ENCODE measurements at regions not wholly inside any gene's neighbourhood (a gene's known extent, or its start where the extent isn't known, plus 50 kb on each side); places are given as distances from the start of the nearest gene placed in this dataset.
"Not testable (repeated sequence)": the region's sequence is repeated elsewhere in the genome, so short reads cannot be mapped to it uniquely, and the experiment has no call there.

DNA sequence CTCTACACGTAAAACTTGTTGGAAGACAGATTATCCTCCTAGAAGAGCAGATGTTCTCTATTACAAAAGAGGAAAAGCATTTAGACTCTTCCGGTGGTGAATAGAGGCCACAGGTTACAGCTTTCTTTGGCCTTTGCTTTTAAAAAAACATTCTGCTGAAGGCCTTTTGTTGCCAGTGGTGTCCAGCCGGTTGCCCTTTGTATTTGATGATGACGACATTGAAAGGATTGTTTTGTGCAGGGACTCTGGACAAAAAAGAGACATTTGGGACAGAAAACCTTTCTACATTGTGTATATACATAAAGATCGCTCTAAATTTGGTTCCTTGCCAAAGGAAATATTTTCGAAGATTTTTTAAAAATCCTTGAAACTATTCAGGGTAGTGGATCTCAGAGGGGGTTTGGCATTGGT is 180.3 kb downstream of the C9orf152 start:
- TF ChIP-seq, protein P1, sequence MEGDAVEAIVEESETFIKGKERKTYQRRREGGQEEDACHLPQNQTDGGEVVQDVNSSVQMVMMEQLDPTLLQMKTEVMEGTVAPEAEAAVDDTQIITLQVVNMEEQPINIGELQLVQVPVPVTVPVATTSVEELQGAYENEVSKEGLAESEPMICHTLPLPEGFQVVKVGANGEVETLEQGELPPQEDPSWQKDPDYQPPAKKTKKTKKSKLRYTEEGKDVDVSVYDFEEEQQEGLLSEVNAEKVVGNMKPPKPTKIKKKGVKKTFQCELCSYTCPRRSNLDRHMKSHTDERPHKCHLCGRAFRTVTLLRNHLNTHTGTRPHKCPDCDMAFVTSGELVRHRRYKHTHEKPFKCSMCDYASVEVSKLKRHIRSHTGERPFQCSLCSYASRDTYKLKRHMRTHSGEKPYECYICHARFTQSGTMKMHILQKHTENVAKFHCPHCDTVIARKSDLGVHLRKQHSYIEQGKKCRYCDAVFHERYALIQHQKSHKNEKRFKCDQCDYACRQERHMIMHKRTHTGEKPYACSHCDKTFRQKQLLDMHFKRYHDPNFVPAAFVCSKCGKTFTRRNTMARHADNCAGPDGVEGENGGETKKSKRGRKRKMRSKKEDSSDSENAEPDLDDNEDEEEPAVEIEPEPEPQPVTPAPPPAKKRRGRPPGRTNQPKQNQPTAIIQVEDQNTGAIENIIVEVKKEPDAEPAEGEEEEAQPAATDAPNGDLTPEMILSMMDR (conservative IDR thresholded peaks at IDR 0.05): no peak
- no peak overlapping the region for H3K27ac ChIP-seq

DNA sequence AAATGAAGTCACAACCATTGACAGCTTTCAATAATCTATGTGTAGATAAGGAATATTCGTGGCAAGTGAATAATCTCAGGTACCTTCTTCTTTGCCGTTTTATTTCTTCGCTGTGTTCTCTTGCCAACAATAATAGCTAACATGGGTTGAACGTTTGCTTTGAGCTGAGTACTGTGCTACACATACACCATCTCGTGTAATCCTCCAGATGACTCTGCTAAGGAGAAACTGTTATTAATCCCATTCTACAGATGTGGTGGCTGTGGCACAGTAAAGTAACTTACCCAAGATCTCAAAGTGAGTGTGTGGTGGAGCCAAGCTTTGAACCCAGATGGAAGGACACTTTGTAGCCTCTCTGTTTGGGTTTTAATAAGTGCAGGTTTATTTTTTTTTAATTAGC is 179.7 kb downstream of the C9orf152 start:
- no peak overlapping the region for H3K27ac ChIP-seq
- TF ChIP-seq, protein P1 (conservative IDR thresholded peaks at IDR 0.05): no peak

DNA sequence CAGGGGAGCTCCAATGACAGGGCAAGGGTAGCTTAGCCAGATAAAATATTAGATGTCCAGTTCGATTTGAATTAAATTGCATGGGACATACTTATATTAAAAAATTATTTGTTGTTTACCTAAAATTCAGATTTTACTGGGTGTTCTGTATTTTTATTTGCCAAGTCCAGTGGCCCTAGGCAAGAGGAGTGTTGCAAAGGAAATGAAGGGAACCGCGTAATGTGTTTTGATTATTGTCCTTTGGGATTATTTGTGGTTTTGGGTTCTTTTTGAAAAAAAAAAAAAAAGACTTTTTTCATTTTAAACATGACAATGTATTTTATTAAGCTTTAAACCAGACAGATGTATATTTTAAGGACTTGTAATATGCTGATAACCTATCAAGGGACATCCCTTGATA is 179.3 kb downstream of the C9orf152 start:
- H3K27ac ChIP-seq: no peak overlapping the region

DNA sequence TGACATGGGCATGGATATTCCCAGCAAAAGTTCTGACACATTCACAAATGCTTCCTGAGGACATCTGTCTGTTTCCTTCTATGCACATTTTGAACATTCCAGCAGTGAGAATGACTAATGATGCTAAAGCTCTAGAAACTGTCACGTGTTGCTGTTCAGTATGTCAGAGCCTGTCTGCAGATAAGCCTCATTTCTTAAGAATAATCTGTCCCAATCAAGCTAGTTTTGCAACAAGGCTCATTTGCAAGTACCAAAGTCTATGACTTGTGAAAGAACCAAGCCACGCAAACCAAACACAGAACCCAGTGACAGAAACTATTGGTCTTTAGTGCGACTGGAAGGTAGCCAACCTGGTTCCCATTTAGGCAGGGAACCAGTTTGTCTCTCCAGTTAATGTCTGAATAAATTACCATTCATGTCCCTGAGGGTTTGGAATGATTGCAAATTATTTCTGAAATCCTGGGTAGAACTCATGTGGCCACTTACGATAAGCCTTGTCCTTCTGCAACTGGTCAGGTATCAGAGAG is 178.5 kb downstream of the C9orf152 start:
- TF ChIP-seq, protein P1 (conservative IDR thresholded peaks at IDR 0.05): no peak
- H3K27ac ChIP-seq: no peak overlapping the region

More for the DNA sequence above, 179.3 kb downstream of the C9orf152 start:
- TF ChIP-seq, protein P1 (conservative IDR thresholded peaks at IDR 0.05): no peak

DNA sequence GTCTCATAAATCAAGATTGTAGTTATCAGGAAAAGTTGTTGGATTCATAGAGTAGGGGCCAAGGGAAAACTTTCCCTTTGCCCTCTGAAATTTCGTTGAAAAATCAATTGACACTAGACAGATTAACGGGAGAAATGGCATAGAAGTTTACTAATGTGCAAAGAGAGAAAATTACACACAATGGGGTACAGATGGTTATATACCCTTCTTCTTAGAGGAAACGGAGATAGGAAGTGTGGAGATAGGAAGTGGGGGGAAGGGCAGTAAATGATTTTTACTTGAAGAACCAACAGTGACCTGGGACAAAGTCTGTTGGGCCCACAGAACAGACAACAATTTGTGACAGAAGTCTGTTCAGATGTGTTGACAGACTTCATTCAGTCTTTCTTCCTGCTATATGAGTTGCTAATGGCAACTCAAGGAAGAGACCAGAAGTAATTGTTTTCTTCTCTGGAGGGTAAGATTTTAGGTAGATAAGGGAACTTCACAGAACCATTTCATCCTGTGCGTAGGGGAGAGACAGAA is 177.9 kb downstream of the C9orf152 start:
- H3K27ac ChIP-seq: no peak overlapping the region
- TF ChIP-seq, protein P1 (conservative IDR thresholded peaks at IDR 0.05): no peak

DNA sequence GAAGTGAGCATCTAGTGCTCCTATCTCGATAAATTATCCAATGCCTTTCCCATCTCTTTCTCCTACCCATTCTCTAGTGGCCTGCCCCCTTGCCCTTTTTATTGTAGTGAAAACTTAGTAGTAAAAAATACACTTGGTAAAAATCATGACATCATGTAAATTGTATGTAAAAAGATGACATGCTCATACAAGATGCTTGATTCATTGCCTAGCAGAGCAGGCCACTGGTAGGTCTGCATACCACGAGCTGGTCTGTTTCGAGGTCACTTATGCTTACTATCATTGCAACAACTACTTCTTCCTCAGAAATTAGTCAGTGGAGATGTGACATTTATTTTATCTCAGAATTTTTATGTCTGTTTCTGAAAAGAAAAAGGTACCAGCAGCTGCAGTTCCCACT is 177.3 kb downstream of the C9orf152 start:
- H3K27ac ChIP-seq: no peak overlapping the region

DNA sequence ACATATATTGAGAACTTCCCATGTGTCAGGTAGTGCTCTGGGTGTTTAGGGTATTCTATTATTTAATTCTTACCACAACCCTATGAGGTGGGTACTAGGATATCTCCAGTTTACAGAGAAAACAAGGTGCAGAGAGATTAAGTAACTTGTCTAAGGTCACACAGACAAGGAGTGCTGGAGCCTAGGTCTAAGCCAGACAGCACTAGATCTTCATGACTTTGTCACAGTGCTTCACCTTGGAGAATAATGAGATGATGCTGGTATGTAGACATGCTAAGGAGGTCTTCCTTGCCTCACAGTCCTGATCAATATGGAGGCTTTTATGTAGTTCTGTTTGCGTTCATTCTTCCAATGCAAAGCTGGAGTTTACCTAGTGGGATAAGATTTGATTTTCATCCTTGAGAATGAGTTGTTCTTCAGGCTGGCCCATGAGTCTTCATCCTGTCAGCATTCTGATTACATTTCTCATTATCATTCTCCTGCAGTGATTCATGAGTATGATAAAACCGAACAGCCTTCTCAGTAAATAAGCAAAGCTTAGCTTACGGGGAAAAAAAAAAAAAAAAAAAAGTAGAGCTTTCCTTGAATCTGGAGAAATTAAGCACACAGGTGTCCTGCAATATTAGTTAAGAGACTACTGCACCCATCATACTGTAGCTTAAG is 176.3 kb downstream of the C9orf152 start:
- TF ChIP-seq, protein P1 (conservative IDR thresholded peaks at IDR 0.05): no peak
- H3K27ac ChIP-seq: no peak overlapping the region

More for the DNA sequence above, 177.3 kb downstream of the C9orf152 start:
- TF ChIP-seq, protein P1 (conservative IDR thresholded peaks at IDR 0.05): no peak

DNA sequence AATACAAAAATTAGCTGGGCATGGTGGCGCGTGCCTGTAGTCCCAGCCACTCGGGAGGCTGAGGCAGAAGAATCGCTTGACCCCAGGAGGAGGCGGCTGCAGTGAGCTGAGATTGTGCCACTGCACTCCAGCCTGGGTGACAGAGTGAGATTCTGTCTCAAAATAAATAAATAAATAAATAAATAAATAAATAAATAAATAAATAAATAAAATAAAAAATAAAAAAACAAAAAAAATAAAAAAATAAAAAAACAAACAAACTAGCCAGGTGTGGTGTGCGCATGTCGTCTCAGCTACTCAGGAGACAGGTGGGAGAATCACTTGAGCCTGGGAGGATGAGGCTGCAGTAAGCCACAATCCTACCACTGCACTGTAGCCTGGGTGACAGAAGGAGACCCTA is 175.4 kb downstream of the C9orf152 start:
- H3K27ac ChIP-seq: not testable (repeated sequence)

Data from VCaP (cell line).